Thyroid gland (tissue), 4 donors: ENCODE measurements at regions not wholly inside any gene's neighbourhood (a gene's known extent, or its start where the extent isn't known, plus 50 kb on each side); places are given as distances from the start of the nearest gene placed in this dataset.

Source experiments
- POLR2A ChIP-seq, 2 donors: fragments of 450-650 bp; IDR thresholded peaks; one replicate each; pipeline ENCODE4 v1.6.1; 2017; ENCODE audit warnings: antibody characterized with exemption in 2 of 2, mild to moderate bottlenecking in 2 of 2, moderate library complexity in 1 of 2
- TF ChIP-seq, protein P1 (sequence below), 6 experiments: fragments of 200-600 bp in 3 of 6; fragments of 450-650 bp in 3 of 6; sonication (generic) in 3 of 6; IDR thresholded peaks; one replicate each; pipeline ENCODE4 v1.5.1; 2016 to 2019; ENCODE audit warnings: antibody characterized with exemption in 6 of 6, mild to moderate bottlenecking in 2 of 6, inconsistent platforms in 1 of 6, moderate library complexity in 1 of 6

DNA sequence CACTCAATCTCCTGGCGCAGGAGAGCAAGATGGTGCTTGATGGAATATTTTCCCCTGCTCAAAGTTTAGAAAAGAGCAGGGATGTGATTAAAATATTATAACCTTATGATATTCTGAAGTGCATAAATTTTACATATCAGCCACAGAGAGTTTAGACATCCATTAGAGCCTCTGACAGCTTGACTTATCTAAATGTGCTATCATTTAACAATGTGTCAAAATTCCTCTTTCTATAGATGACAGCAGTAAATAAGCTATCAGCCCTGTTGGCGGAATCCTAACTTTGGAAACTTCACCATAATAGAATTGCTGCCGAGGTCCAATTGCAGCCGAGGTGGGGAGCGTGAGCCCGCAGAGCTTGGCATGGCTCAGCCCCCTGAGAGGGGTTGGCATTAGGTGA, 117.7 kb upstream of the MYL2 start:
- TF ChIP-seq, protein P1, sequence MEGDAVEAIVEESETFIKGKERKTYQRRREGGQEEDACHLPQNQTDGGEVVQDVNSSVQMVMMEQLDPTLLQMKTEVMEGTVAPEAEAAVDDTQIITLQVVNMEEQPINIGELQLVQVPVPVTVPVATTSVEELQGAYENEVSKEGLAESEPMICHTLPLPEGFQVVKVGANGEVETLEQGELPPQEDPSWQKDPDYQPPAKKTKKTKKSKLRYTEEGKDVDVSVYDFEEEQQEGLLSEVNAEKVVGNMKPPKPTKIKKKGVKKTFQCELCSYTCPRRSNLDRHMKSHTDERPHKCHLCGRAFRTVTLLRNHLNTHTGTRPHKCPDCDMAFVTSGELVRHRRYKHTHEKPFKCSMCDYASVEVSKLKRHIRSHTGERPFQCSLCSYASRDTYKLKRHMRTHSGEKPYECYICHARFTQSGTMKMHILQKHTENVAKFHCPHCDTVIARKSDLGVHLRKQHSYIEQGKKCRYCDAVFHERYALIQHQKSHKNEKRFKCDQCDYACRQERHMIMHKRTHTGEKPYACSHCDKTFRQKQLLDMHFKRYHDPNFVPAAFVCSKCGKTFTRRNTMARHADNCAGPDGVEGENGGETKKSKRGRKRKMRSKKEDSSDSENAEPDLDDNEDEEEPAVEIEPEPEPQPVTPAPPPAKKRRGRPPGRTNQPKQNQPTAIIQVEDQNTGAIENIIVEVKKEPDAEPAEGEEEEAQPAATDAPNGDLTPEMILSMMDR (IDR thresholded peaks at IDR 0.05): no peak
- no peak for TF ChIP-seq POLR2A (IDR thresholded peaks at IDR 0.05)
